ENCODE measurements at regions not wholly inside any gene's neighbourhood (a gene's known extent, or its start where the extent isn't known, plus 50 kb on each side); places are given as distances from the start of the nearest gene placed in this dataset.

DNA sequence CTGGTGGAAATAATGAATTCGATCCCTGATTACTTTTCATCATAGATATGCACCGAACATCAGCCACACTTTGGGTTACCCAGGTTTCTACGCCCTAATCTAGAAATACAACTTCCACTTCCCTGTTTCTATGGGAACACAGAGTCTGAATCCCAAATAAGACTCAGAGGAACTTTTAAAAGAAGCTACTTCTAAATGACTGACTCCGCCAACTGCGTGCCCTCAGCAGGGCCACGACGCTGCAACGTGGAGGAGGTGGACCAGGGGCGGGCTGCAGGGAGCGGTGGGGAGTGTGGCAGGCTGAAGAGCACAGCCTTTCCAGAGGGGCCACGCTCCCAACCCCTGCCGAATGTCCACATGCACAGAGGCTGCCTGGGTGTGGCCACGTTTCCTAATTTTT is 304.0 kb downstream of the SHANK2 start:
- TF ChIP-seq, protein P1, sequence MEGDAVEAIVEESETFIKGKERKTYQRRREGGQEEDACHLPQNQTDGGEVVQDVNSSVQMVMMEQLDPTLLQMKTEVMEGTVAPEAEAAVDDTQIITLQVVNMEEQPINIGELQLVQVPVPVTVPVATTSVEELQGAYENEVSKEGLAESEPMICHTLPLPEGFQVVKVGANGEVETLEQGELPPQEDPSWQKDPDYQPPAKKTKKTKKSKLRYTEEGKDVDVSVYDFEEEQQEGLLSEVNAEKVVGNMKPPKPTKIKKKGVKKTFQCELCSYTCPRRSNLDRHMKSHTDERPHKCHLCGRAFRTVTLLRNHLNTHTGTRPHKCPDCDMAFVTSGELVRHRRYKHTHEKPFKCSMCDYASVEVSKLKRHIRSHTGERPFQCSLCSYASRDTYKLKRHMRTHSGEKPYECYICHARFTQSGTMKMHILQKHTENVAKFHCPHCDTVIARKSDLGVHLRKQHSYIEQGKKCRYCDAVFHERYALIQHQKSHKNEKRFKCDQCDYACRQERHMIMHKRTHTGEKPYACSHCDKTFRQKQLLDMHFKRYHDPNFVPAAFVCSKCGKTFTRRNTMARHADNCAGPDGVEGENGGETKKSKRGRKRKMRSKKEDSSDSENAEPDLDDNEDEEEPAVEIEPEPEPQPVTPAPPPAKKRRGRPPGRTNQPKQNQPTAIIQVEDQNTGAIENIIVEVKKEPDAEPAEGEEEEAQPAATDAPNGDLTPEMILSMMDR (conservative IDR thresholded peaks at IDR 0.05; ENCODE audit: low read depth in 2 of 2), result no peak
- TF ChIP-seq, protein P2, sequence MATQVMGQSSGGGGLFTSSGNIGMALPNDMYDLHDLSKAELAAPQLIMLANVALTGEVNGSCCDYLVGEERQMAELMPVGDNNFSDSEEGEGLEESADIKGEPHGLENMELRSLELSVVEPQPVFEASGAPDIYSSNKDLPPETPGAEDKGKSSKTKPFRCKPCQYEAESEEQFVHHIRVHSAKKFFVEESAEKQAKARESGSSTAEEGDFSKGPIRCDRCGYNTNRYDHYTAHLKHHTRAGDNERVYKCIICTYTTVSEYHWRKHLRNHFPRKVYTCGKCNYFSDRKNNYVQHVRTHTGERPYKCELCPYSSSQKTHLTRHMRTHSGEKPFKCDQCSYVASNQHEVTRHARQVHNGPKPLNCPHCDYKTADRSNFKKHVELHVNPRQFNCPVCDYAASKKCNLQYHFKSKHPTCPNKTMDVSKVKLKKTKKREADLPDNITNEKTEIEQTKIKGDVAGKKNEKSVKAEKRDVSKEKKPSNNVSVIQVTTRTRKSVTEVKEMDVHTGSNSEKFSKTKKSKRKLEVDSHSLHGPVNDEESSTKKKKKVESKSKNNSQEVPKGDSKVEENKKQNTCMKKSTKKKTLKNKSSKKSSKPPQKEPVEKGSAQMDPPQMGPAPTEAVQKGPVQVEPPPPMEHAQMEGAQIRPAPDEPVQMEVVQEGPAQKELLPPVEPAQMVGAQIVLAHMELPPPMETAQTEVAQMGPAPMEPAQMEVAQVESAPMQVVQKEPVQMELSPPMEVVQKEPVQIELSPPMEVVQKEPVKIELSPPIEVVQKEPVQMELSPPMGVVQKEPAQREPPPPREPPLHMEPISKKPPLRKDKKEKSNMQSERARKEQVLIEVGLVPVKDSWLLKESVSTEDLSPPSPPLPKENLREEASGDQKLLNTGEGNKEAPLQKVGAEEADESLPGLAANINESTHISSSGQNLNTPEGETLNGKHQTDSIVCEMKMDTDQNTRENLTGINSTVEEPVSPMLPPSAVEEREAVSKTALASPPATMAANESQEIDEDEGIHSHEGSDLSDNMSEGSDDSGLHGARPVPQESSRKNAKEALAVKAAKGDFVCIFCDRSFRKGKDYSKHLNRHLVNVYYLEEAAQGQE (IDR thresholded peaks at IDR 0.05; ENCODE audit: unreplicated experiment), result no peak
- no peak for TF ChIP-seq EZH2 (IDR thresholded peaks at IDR 0.05; ENCODE audit: low read depth, unreplicated experiment)
- no peak for TF ChIP-seq EZH2phosphoT487 (IDR thresholded peaks at IDR 0.05; ENCODE audit: unreplicated experiment)
- TF ChIP-seq POLR2AphosphoS5 (IDR thresholded peaks at IDR 0.05; ENCODE audit: low read depth), result no peak
- TF ChIP-seq STAT1 (IDR thresholded peaks at IDR 0.05; ENCODE audit: unreplicated experiment), result no peak
- no peak for TF ChIP-seq CREB1 (CRISPR knock-in tag; IDR thresholded peaks at IDR 0.05; ENCODE audit: low read depth)
- no peak for TF ChIP-seq JUNB (IDR thresholded peaks at IDR 0.05; ENCODE audit: unreplicated experiment)

All from GM23338 (cell line).